Neutrophil (primary cell): ENCODE measurements at regions not wholly inside any gene's neighbourhood (a gene's known extent, or its start where the extent isn't known, plus 50 kb on each side); places are given as distances from the start of the nearest gene placed in this dataset.

Experiments used
- H3K27ac ChIP-seq: fragments of 200-600 bp; sonication (generic); 2 replicates; pipeline ENCODE4 v1.5.1; 2016; ENCODE audit warnings: mild to moderate bottlenecking, moderate library complexity
- H3K27me3 ChIP-seq: fragments of 200-600 bp; sonication (generic); 2 replicates; pipeline ENCODE4 v1.6.0; 2016; ENCODE audit warnings: mild to moderate bottlenecking
- H3K36me3 ChIP-seq: fragments of 200-600 bp; sonication (generic); 2 replicates; pipeline ENCODE4 v1.5.1; 2017
- H3K4me1 ChIP-seq, 2 experiments: fragments of 200-600 bp in 1 of 2; sonication (generic) in 1 of 2; 1 replicate in 1 of 2; 2 replicates in 1 of 2; pipeline versions ENCODE4 v1.5.1 to v1.6.1; 2013 to 2016; ENCODE audit warnings: low read depth in 1 of 2, low read length in 1 of 2, mild to moderate bottlenecking in 1 of 2, moderate library complexity in 1 of 2; ENCODE audit not compliant: control insufficient read depth in 1 of 2, insufficient read depth in 1 of 2
- H3K4me3 ChIP-seq, 2 experiments: fragments of 200-600 bp in 1 of 2; sonication (generic) in 1 of 2; 1 replicate in 1 of 2; 2 replicates in 1 of 2; pipeline ENCODE4 v1.5.1; 2013 to 2016; ENCODE audit warnings: low read depth in 1 of 2, low read length in 1 of 2, mild to moderate bottlenecking in 1 of 2, moderate library complexity in 1 of 2
- H3K9me3 ChIP-seq: fragments of 200-600 bp; sonication (generic); 2 replicates; pipeline ENCODE4 v1.5.1; 2016
- TF ChIP-seq, protein P1 (sequence below): fragments of 200-600 bp; sonication (generic); IDR thresholded peaks from 2 replicates; pipeline ENCODE4 v1.5.1; 2016; ENCODE audit warnings: antibody characterized with exemption

- H3K36me3 ChIP-seq = no peaks in the 10 kb centered on the region
- TF ChIP-seq, protein P1, sequence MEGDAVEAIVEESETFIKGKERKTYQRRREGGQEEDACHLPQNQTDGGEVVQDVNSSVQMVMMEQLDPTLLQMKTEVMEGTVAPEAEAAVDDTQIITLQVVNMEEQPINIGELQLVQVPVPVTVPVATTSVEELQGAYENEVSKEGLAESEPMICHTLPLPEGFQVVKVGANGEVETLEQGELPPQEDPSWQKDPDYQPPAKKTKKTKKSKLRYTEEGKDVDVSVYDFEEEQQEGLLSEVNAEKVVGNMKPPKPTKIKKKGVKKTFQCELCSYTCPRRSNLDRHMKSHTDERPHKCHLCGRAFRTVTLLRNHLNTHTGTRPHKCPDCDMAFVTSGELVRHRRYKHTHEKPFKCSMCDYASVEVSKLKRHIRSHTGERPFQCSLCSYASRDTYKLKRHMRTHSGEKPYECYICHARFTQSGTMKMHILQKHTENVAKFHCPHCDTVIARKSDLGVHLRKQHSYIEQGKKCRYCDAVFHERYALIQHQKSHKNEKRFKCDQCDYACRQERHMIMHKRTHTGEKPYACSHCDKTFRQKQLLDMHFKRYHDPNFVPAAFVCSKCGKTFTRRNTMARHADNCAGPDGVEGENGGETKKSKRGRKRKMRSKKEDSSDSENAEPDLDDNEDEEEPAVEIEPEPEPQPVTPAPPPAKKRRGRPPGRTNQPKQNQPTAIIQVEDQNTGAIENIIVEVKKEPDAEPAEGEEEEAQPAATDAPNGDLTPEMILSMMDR = no peak
- no peaks in the 10 kb centered on the region for H3K4me1 ChIP-seq
- H3K4me3 ChIP-seq = no peak overlapping the region
- peaks cover 6% of the 10 kb centered on the region for H3K27me3 ChIP-seq
- no peaks in the 10 kb centered on the region for H3K9me3 ChIP-seq
- no peak overlapping the region for H3K27ac ChIP-seq
Observed at GRCh38 chr20:4451487-4452081, 202.5 kb upstream of the ADRA1D start.

DNA sequence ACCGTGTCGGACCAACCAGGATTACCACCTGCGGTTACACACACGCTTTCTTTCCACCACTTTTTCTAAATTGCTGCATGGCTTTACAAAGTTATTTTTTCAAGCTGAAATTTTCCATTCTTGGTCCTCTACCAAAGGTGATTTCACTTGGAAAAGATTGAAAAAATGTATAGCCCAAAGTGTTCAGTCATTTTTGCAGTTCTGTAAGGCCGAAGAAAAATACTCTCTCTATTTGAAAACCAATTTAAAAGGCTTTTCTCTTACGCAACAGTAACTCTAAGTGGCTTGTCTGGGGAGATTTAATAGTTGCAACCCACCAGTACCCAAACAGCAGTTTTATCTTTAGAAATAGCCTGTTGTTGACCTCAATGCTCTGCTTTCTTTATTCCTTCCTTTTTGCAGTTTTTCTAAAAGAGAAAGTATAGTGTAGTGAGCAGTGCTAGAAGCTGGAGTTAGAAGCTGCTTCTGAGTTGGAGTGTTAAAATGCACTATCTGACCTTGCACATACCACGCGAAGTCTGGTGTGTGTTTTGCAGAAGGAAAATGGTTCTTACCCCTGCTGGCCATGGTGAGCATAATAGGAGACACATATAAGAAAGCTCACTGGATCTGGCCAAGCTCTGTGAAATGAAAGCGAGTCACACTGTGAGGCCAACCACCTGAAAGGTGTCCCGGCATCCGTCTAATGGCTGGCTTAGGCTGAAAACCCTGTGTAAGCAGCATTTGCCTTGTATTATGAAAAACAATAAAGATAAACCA is 201.0 kb upstream of the ADRA1D start:
- H3K4me1 ChIP-seq = no peaks in the 10 kb centered on the region
- no peaks in the 10 kb centered on the region for H3K36me3 ChIP-seq
- H3K27ac ChIP-seq = no peak overlapping the region
- peaks cover 6% of the 10 kb centered on the region for H3K27me3 ChIP-seq
- TF ChIP-seq, protein P1 = no peak
- H3K9me3 ChIP-seq = no peaks in the 10 kb centered on the region
- H3K4me3 ChIP-seq = no peak overlapping the region

- Histone ChIP-seq H3K36me3 (no peaks in the 10 kb centered on the region), H3K4me3 (no peak overlapping the region), H3K27ac (no peak overlapping the region), H3K27me3 (no peaks in the 10 kb centered on the region), H3K9me3 (no peaks in the 10 kb centered on the region), H3K4me1 (no peaks in the 10 kb centered on the region)
- TF ChIP-seq, protein P1 = no peak
Observed at GRCh38 chr20:4445784-4446183, 196.7 kb upstream of the ADRA1D start.

DNA sequence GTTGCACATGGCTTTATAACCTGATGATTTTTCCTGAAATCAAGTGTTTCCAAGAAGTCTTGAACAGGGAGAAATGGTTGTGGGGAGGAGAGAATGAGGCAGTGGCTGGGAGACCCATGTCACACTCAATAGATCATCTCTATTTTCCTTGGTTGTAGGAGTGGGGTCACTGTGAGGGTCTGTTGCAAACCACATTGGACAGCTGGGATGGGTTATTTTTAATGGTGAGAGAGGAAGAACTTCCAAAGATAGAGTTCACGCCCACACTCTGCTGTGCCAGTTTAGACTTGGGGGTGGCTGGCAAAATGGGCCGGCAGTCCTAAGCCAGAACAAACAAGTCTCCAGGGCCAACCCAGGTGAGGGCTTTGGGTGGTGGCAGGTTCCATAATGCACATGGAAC is 196.2 kb upstream of the ADRA1D start:
- H3K36me3 ChIP-seq = no peaks in the 10 kb centered on the region
- no peak overlapping the region for H3K4me3 ChIP-seq
- no peaks in the 10 kb centered on the region for H3K9me3 ChIP-seq
- H3K27me3 ChIP-seq = no peaks in the 10 kb centered on the region
- TF ChIP-seq, protein P1 = no peak
- no peak overlapping the region for H3K27ac ChIP-seq
- H3K4me1 ChIP-seq = no peaks in the 10 kb centered on the region

- no peak overlapping the region for H3K4me3 ChIP-seq
- no peaks in the 10 kb centered on the region for H3K27me3 ChIP-seq
- TF ChIP-seq, protein P1 = no peak
- no peaks in the 10 kb centered on the region for H3K9me3 ChIP-seq
- H3K36me3 ChIP-seq = no peaks in the 10 kb centered on the region
- H3K4me1 ChIP-seq = no peaks in the 10 kb centered on the region
- H3K27ac ChIP-seq = no peak overlapping the region
Observed at GRCh38 chr20:4444404-4444803, 195.3 kb upstream of the ADRA1D start.
